GM12892 (cell line): ENCODE measurements at regions not wholly inside any gene's neighbourhood (a gene's known extent, or its start where the extent isn't known, plus 50 kb on each side); places are given as distances from the start of the nearest gene placed in this dataset.

Experiments used
- POLR2A ChIP-seq: IDR thresholded peaks from 2 replicates; pipeline ENCODE4 v1.6.1; 2011; ENCODE audit warnings: low read depth, low read length, control low read depth
- POLR2AphosphoS5 ChIP-seq: IDR thresholded peaks from 2 replicates; pipeline ENCODE4 v1.6.1; 2011; ENCODE audit warnings: low read depth, low read length, control low read depth
- TAF1 ChIP-seq: IDR thresholded peaks from 2 replicates; pipeline ENCODE4 v1.6.1; 2011; ENCODE audit warnings: low read depth, mild to moderate bottlenecking, control low read depth, low read length, borderline replicate concordance

DNA sequence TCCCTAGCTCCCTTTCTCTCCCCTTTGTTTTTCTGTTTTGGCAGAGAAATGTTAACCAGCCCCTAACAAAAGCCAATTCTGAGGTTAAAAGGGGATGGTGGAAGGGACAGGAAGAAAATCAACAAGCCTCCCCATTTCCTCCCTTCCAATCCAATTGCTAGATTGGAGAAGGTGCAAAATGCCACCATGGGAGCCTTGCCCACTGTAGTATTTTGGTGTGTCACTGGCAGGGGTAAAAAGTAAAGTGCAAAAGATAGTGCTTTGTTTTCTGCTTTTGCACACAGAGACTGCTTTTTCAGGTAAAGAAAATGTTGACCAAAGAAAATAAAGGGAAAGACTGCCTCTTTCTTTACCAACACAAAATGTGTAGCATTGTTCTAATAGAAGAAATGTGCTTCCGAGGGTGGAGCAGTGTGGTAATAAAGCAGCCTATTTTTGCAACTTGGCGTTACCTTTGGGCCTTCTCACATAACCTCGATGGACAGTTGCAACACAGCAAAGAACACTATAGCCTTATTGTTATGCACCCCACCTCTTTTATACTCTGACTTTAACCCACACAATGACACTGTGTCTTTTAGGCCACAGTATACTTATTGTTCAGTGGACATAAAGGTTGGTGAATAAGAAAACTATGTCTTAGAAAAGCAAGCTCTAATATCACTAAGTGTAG, 861.8 kb downstream of the BCL11A start:
- TF ChIP-seq POLR2AphosphoS5: no peak
- no peak for TF ChIP-seq POLR2A
- TF ChIP-seq TAF1: no peak
